GM21717 (cell line): ENCODE measurements at regions not wholly inside any gene's neighbourhood (a gene's known extent, or its start where the extent isn't known, plus 50 kb on each side); places are given as distances from the start of the nearest gene placed in this dataset.

Experiments
- ATAC-seq: cut with Tn5 transposase; IDR thresholded peaks from one replicate; pipeline ENCODE4 v1.9.1; 2021; ENCODE audit warnings: mild to moderate bottlenecking, moderate library complexity; ENCODE audit not compliant: unreplicated experiment

- no peak for ATAC-seq
Measured at GRCh38 chr11:88448131-88448670, 110.7 kb upstream of the CTSC start.

GRCh38 chr11:88447281-88447680 lies 109.7 kb upstream of the CTSC start:
- ATAC-seq = no peak

- ATAC-seq = no peak
Measured at GRCh38 chr11:88439356-88439755, 101.8 kb upstream of the CTSC start.

GRCh38 chr11:88438721-88439120 lies 101.2 kb upstream of the CTSC start:
- no peak for ATAC-seq

- ATAC-seq = peak; percentile 99
Measured at GRCh38 chr11:88435415-88435814, 97.9 kb upstream of the CTSC start.

- no peak for ATAC-seq
Measured at GRCh38 chr11:88434333-88434976, 96.9 kb upstream of the CTSC start.

- no peak for ATAC-seq
Measured at GRCh38 chr11:88433536-88434230, 96.1 kb upstream of the CTSC start.

- ATAC-seq = no peak
Measured at GRCh38 chr11:88431675-88432341, 94.3 kb upstream of the CTSC start.

- no peak for ATAC-seq
Measured at GRCh38 chr11:88428959-88429358, 91.4 kb upstream of the CTSC start.

- ATAC-seq = no peak
Measured at GRCh38 chr11:88427719-88428118, 90.2 kb upstream of the CTSC start.

- no peak for ATAC-seq
Measured at GRCh38 chr11:88424881-88425280, 87.3 kb upstream of the CTSC start.

- ATAC-seq = peak; percentile 95
Measured at GRCh38 chr11:88421530-88421929, 84.0 kb upstream of the CTSC start.

GRCh38 chr11:88420165-88420791 lies 82.7 kb upstream of the CTSC start:
- ATAC-seq = no peak

GRCh38 chr11:88418508-88418907 lies 81.0 kb upstream of the CTSC start:
- ATAC-seq = no peak

- ATAC-seq = no peak
Measured at GRCh38 chr11:88415495-88415894, 78.0 kb upstream of the CTSC start.

- no peak for ATAC-seq
Measured at GRCh38 chr11:88414981-88415413, 77.5 kb upstream of the CTSC start.

- ATAC-seq = no peak
Measured at GRCh38 chr11:88414385-88414861, 76.9 kb upstream of the CTSC start.

GRCh38 chr11:88411265-88411664 lies 73.7 kb upstream of the CTSC start:
- ATAC-seq = no peak

GRCh38 chr11:88410656-88411055 lies 73.1 kb upstream of the CTSC start:
- no peak for ATAC-seq

- no peak for ATAC-seq
Measured at GRCh38 chr11:88410056-88410455, 72.5 kb upstream of the CTSC start.

- ATAC-seq = no peak
Measured at GRCh38 chr11:88406876-88407275, 69.3 kb upstream of the CTSC start.
